Omental fat pad (tissue), 3 donors: ENCODE measurements at regions not wholly inside any gene's neighbourhood (a gene's known extent, or its start where the extent isn't known, plus 50 kb on each side); places are given as distances from the start of the nearest gene placed in this dataset.

Experiments used
- ATAC-seq: fragments of 150-250 bp; one replicate; pipeline ENCODE4 v1.9.1; 2016; ENCODE audit warnings: mild to moderate bottlenecking, moderate library complexity; ENCODE audit not compliant: low FRiP score
- DNase-seq: peaks from one replicate; pipeline ENCODE4 v3.0.0-alpha.2; 2019; ENCODE audit warnings: low spot score
- TF ChIP-seq, protein P1 (sequence below), 3 donors: fragments of 450-650 bp; IDR thresholded peaks; one replicate each; pipeline ENCODE4 v1.5.1; 2016 to 2017; ENCODE audit warnings: antibody characterized with exemption in 3 of 3, mild to moderate bottlenecking in 3 of 3, moderate library complexity in 2 of 3

DNA sequence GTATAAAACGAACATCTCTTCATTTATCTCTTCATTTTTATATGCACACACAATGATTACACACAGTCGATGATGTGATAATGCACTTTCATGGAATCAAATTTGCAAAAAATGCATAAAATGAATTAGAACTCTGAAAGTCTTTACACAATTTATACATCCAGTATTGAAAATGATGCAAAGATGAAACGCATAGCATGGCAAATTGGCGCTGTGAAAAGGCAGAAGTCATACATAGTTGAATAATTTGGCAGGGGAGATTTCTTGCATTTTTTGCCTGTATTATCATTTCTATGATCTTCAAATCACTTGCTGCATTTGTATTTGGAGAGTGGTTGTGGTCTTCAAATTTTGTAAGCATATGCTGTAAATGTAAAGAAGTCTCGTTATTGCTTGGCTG is 150.7 kb upstream of the LGALSL start:
- DNase-seq (no peak), ATAC-seq (no peak)
- TF ChIP-seq, protein P1, sequence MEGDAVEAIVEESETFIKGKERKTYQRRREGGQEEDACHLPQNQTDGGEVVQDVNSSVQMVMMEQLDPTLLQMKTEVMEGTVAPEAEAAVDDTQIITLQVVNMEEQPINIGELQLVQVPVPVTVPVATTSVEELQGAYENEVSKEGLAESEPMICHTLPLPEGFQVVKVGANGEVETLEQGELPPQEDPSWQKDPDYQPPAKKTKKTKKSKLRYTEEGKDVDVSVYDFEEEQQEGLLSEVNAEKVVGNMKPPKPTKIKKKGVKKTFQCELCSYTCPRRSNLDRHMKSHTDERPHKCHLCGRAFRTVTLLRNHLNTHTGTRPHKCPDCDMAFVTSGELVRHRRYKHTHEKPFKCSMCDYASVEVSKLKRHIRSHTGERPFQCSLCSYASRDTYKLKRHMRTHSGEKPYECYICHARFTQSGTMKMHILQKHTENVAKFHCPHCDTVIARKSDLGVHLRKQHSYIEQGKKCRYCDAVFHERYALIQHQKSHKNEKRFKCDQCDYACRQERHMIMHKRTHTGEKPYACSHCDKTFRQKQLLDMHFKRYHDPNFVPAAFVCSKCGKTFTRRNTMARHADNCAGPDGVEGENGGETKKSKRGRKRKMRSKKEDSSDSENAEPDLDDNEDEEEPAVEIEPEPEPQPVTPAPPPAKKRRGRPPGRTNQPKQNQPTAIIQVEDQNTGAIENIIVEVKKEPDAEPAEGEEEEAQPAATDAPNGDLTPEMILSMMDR (IDR thresholded peaks at IDR 0.05), result no peak

DNA sequence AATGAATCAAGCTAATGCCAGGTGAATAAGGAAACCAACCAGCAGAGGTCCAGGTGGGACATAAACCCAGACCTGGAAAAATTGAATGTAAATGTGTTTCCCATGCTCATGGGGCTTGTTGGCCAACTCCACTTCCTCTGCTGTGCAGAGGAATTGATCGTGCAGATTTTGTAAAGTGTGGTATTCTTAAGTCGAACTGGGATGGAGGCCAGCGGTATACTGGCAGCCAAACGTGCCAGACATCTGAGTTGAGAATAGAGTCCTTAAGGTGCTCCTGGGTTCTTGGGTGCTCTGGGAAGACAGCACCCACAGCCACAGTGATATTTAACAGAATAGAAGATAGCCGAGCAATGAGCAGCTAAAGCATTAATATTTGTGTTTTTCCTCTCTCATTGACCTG is 146.5 kb upstream of the LGALSL start:
- DNase-seq, result no peak

GRCh38 chr2:64311191-64311910 is 142.6 kb upstream of the LGALSL start:
- DNase-seq (no peak), ATAC-seq (no peak)
- TF ChIP-seq, protein P1 (IDR thresholded peaks at IDR 0.05), result no peak

More for the DNA sequence above, 146.5 kb upstream of the LGALSL start:
- no peak for ATAC-seq
- TF ChIP-seq, protein P1 (IDR thresholded peaks at IDR 0.05), result no peak

DNA sequence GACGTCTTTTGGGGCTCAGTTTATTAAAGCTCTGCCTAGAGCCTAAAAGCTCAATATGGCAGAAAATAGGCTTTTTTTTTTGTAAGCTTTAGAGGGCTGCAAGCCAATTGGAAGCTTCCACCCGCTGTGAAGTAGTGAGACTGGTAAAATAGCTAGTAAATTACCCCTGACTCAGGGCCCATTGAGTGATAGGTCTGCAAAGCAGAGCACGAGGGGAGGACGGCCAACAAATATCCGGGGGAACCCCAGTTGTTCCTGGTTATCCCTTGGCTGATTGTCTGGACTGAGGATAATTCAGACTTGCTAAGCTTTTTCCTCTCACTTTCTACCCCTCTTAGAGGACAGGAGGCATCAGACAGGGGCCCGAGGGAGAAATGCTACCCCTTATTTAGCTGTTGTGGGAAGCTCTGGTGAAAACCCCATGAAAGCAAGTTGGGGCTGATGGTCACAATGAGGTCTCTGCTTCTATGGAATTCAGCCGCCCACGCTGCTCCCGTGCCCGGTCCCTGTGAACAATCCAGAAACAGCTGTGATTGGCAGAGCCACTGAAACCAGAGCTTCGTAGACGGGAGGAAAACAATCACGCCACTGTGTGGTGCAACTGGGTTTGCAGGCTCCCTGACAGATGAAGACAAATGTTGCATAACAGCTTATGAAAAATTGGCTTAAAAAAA is 141.9 kb upstream of the LGALSL start:
- ATAC-seq, result peak; percentile 86
- DNase-seq, result peak; percentile 32

GRCh38 chr2:64312622-64313397 is 141.2 kb upstream of the LGALSL start:
- TF ChIP-seq, protein P1 (IDR thresholded peaks at IDR 0.05), result no peak
- ATAC-seq (no peak), DNase-seq (no peak)

More for the DNA sequence above, 141.9 kb upstream of the LGALSL start:
- TF ChIP-seq, protein P1 (IDR thresholded peaks at IDR 0.05), result no peak

GRCh38 chr2:64313398-64313723 is 140.6 kb upstream of the LGALSL start:
- TF ChIP-seq, protein P1 (IDR thresholded peaks at IDR 0.05), result no peak
- no peak for DNase-seq
- no peak for ATAC-seq
